ENCODE measurements at regions not wholly inside any gene's neighbourhood (a gene's known extent, or its start where the extent isn't known, plus 50 kb on each side); places are given as distances from the start of the nearest gene placed in this dataset.

DNA sequence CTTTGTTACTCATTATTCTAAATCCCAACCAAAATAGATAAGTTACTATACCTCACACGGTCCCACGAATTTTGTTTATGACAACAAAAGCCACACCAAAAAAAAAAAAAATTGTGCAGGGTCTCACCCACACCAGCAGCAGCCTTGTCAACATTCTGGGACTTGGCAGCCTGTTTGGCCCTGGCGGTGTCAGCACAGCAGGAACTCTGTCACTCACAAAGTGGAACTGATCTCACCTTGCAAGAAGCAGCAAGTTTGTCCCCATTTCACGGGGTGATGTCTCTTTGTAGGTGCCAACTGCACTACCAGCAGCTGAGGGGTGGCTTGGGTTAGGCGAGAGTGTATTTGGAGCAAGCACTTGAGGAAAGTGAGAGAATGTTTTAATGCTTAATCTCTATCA is 75.0 kb upstream of the CHRM3 start:
- no peaks in the 10 kb centered on the region for H3K79me2 ChIP-seq (ENCODE audit: insufficient read depth, low read length)
- DNase-seq (ENCODE audit: insufficient read length, low spot score, missing footprints) = no peak
- no peaks in the 10 kb centered on the region for H3K4me1 ChIP-seq (ENCODE audit: insufficient read depth, low read length)
- H3K36me3 ChIP-seq (ENCODE audit: insufficient read depth, low read length) = no peaks in the 10 kb centered on the region
- no peak overlapping the region for H2AFZ ChIP-seq (ENCODE audit: low read length)
- peaks cover 3% of the 10 kb centered on the region for H3K9me3 ChIP-seq (ENCODE audit: low read depth, low read length)
- no peaks in the 10 kb centered on the region for H3K27me3 ChIP-seq (ENCODE audit: insufficient read depth, low read length)
- no peak overlapping the region for H3K4me2 ChIP-seq (ENCODE audit: insufficient read depth, low read length)
- H3K4me3 ChIP-seq (ENCODE audit: insufficient read depth, low read length) = no peak overlapping the region
- TF ChIP-seq, protein P1, sequence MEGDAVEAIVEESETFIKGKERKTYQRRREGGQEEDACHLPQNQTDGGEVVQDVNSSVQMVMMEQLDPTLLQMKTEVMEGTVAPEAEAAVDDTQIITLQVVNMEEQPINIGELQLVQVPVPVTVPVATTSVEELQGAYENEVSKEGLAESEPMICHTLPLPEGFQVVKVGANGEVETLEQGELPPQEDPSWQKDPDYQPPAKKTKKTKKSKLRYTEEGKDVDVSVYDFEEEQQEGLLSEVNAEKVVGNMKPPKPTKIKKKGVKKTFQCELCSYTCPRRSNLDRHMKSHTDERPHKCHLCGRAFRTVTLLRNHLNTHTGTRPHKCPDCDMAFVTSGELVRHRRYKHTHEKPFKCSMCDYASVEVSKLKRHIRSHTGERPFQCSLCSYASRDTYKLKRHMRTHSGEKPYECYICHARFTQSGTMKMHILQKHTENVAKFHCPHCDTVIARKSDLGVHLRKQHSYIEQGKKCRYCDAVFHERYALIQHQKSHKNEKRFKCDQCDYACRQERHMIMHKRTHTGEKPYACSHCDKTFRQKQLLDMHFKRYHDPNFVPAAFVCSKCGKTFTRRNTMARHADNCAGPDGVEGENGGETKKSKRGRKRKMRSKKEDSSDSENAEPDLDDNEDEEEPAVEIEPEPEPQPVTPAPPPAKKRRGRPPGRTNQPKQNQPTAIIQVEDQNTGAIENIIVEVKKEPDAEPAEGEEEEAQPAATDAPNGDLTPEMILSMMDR (IDR thresholded peaks at IDR 0.05; ENCODE audit: extremely low read depth, low read depth, low read length) = no peak
- no peaks in the 10 kb centered on the region for H4K20me1 ChIP-seq (ENCODE audit: insufficient read depth, low read length)
- H3K27ac ChIP-seq (ENCODE audit: low read depth, low read length) = no peak overlapping the region

DNA sequence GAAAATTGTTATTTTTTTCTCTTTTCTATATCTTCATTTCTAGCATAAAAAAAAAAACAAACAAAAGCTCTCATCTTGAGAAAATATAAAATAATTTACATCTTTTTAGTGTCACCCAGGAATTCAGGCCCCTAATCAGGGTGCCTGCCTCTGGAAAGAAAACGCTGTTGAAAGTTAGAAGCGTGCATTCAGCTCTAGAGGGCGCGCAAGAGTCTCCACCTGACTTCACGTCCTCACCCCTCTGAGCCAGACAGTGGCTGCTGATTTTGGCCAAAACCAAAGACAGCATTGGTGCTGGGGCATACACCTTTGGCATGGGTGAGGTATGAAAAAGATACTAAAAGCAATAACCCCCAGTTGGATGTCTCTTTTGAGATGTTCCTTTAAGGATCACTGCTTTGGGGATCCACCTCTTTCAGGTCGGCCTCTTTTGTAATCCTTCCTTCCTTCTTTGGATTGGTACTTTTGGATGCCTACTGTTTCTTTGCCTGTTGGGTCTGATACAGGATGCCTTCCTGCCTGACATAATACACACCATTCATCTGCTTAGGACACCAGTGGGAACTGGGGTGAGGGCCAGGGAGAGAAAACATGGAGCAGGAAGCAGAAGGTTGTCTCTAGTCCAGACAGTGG is 77.6 kb upstream of the CHRM3 start:
- no peak overlapping the region for H3K27ac ChIP-seq (ENCODE audit: low read depth, low read length)

DNA sequence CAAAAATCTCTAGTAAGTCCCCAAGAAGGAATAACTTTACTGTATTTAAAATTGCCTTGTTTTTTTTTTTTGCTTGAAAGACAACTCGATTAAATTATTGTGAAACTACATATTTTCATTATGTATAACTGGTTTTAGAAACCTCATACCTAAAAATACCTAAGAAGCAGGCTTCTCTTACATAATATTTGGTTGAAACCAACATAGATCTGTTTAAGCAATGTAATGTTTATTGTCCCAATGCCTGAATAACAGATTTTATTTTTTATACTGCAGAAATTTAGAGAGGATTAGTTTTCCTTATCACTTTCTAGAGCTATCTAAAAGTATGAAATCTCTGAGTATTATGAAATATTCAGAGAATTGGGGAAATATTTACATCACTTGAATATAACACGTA is 78.5 kb upstream of the CHRM3 start:
- DNase-seq (ENCODE audit: insufficient read length, low spot score, missing footprints) = no peak
- TF ChIP-seq, protein P1 (IDR thresholded peaks at IDR 0.05; ENCODE audit: extremely low read depth, low read depth, low read length) = no peak
- Histone ChIP-seq H2AFZ (ENCODE audit: low read length) (no peak overlapping the region), H3K36me3 (ENCODE audit: insufficient read depth, low read length) (no peaks in the 10 kb centered on the region), H4K20me1 (ENCODE audit: insufficient read depth, low read length) (no peaks in the 10 kb centered on the region), H3K4me3 (ENCODE audit: insufficient read depth, low read length) (no peak overlapping the region), H3K79me2 (ENCODE audit: insufficient read depth, low read length) (no peaks in the 10 kb centered on the region), H3K27me3 (ENCODE audit: insufficient read depth, low read length) (no peaks in the 10 kb centered on the region), H3K27ac (ENCODE audit: low read depth, low read length) (no peak overlapping the region), H3K4me2 (ENCODE audit: insufficient read depth, low read length) (no peak overlapping the region), H3K4me1 (ENCODE audit: insufficient read depth, low read length) (no peaks in the 10 kb centered on the region), H3K9me3 (ENCODE audit: low read depth, low read length) (peaks cover 3% of the 10 kb centered on the region)

More for the DNA sequence above, 77.6 kb upstream of the CHRM3 start:
- Histone ChIP-seq H3K4me2 (ENCODE audit: insufficient read depth, low read length) (no peak overlapping the region), H3K4me3 (ENCODE audit: insufficient read depth, low read length) (no peak overlapping the region), H3K4me1 (ENCODE audit: insufficient read depth, low read length) (no peaks in the 10 kb centered on the region), H4K20me1 (ENCODE audit: insufficient read depth, low read length) (no peaks in the 10 kb centered on the region), H3K27me3 (ENCODE audit: insufficient read depth, low read length) (no peaks in the 10 kb centered on the region), H3K9me3 (ENCODE audit: low read depth, low read length) (peaks cover 3% of the 10 kb centered on the region), H2AFZ (ENCODE audit: low read length) (no peak overlapping the region), H3K79me2 (ENCODE audit: insufficient read depth, low read length) (no peaks in the 10 kb centered on the region), H3K36me3 (ENCODE audit: insufficient read depth, low read length) (no peaks in the 10 kb centered on the region)
- TF ChIP-seq, protein P1 (IDR thresholded peaks at IDR 0.05; ENCODE audit: extremely low read depth, low read depth, low read length) = no peak
- DNase-seq (ENCODE audit: insufficient read length, low spot score, missing footprints) = no peak

DNA sequence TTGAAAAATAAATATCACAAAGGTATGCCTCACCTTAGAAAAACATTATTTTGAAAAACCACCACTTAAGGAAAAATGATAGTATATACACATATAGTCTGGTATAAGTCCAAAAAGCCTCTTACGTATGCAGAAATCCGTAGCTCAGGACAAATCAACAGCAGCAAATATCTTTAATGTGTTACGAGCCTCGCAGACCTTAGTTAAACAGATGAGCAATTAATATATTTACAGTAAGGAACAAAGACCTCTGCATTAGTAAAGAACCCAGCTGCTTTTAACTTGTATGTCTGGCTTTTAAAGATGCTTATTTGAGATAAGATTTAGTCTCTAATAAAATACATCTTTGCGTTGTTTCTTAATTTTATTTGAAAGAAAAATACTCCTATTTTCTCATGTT is 79.9 kb upstream of the CHRM3 start:
- no peak for DNase-seq (ENCODE audit: insufficient read length, low spot score, missing footprints)
- no peaks in the 10 kb centered on the region for H3K27me3 ChIP-seq (ENCODE audit: insufficient read depth, low read length)
- no peak overlapping the region for H3K4me3 ChIP-seq (ENCODE audit: insufficient read depth, low read length)
- H3K79me2 ChIP-seq (ENCODE audit: insufficient read depth, low read length) = no peaks in the 10 kb centered on the region
- no peak overlapping the region for H3K27ac ChIP-seq (ENCODE audit: low read depth, low read length)
- no peaks in the 10 kb centered on the region for H3K36me3 ChIP-seq (ENCODE audit: insufficient read depth, low read length)
- no peaks in the 10 kb centered on the region for H4K20me1 ChIP-seq (ENCODE audit: insufficient read depth, low read length)
- H3K9me3 ChIP-seq (ENCODE audit: low read depth, low read length) = peaks cover 5% of the 10 kb centered on the region
- H3K4me2 ChIP-seq (ENCODE audit: insufficient read depth, low read length) = no peak overlapping the region
- no peak overlapping the region for H2AFZ ChIP-seq (ENCODE audit: low read length)
- TF ChIP-seq, protein P1 (IDR thresholded peaks at IDR 0.05; ENCODE audit: extremely low read depth, low read depth, low read length) = no peak
- H3K4me1 ChIP-seq (ENCODE audit: insufficient read depth, low read length) = no peaks in the 10 kb centered on the region
